ENCODE measurements at regions not wholly inside any gene's neighbourhood (a gene's known extent, or its start where the extent isn't known, plus 50 kb on each side); places are given as distances from the start of the nearest gene placed in this dataset.

DNA sequence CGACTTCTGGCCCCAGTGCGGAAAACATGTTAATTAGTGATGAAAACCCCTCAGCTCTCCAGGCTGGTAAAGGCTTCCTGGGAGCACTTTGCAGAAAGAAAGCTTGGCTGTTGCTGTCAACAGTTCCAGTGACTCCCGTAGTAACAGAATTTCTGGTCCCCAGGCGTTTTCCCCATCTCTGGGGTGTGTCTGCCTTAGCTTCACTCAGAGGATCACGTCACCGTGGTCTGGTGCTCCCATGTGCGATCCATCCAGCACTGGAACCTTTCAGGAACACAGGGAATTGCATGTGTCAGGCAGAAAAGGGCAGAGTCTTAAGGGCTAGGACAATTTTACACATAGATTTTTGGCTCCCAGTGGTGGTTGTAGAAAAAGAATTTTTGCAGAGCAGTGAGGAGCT lies 470.4 kb upstream of the USP24 start:
- BruUV-seq (replicated peaks), result no TSS peak
- in situ Hi-C loops (cut with HindIII; ENCODE audit: extremely low pct_ligation_motif_present, low pct_unique_long_range_greater_than_20kb) (no loop called here), intact Hi-C loops (cut with micrococcal nuclease; ENCODE audit: unreplicated experiment) (no loop called here)
- Histone ChIP-seq H3K27me3 (ENCODE audit: control insufficient read depth in 1 of 2, insufficient read depth in 2 of 2, low read length in 2 of 2) (peaks cover 0 to 2% of the 10 kb centered on the region in 2 experiments; a peak in 1 of 5 replicates), H3K27ac (ENCODE audit: extremely low read length, insufficient read depth, low read length) (no peak overlapping the region), H3K4me2 (ENCODE audit: low read depth, low read length) (no peak overlapping the region), H3K9me3 (ENCODE audit: low read length) (no peaks in the 10 kb centered on the region), H3K9ac (ENCODE audit: insufficient read depth, low read depth, low read length) (no peak overlapping the region), H3K4me1 (ENCODE audit: insufficient read depth, low read length) (no peaks in the 10 kb centered on the region), H2AFZ (ENCODE audit: low read length) (no peak overlapping the region), H3K4me3 (replicated peaks in 1 of 3; ENCODE audit: insufficient read depth in 1 of 3, low read depth in 2 of 3, low read length in 3 of 3) (no peak overlapping the region), H3K36me3 (replicated peaks in 1 of 2; ENCODE audit: control insufficient read depth in 1 of 2, insufficient read depth in 2 of 2, low read length in 2 of 2) (no peaks in the 10 kb centered on the region), H3K79me2 (ENCODE audit: insufficient read depth, low read length) (no peaks in the 10 kb centered on the region), H4K20me1 (ENCODE audit: insufficient read depth, low read length) (no peaks in the 10 kb centered on the region)
- DNase-seq (ENCODE audit: low spot score) (no peak), FAIRE-seq (no peak), ATAC-seq (no peak)
- CTCF ChIA-PET (ENCODE audit: low intra/inter-chr PET ratio, low total read pairs), result no interaction called here
- TF ChIP-seq ZNF17 (CRISPR knock-in tag; IDR thresholded peaks at IDR 0.05), result no peak
- no peak for TF ChIP-seq SMAD3 (CRISPR knock-in tag; IDR thresholded peaks at IDR 0.05)
- no peak for TF ChIP-seq SOX5 (CRISPR knock-in tag; IDR thresholded peaks at IDR 0.05; ENCODE audit: borderline replicate concordance)
- no peak for TF ChIP-seq SSRP1 (CRISPR knock-in tag; IDR thresholded peaks at IDR 0.05)
- TF ChIP-seq, protein P1, sequence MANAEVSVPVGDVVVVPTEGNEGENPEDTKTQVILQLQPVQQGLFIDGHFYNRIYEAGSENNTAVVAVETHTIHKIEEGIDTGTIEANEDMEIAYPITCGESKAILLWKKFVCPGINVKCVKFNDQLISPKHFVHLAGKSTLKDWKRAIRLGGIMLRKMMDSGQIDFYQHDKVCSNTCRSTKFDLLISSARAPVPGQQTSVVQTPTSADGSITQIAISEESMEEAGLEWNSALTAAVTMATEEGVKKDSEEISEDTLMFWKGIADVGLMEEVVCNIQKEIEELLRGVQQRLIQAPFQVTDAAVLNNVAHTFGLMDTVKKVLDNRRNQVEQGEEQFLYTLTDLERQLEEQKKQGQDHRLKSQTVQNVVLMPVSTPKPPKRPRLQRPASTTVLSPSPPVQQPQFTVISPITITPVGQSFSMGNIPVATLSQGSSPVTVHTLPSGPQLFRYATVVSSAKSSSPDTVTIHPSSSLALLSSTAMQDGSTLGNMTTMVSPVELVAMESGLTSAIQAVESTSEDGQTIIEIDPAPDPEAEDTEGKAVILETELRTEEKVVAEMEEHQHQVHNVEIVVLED (CRISPR knock-in tag; IDR thresholded peaks at IDR 0.05; ENCODE audit: borderline replicate concordance), result no peak
- no peak for TF ChIP-seq FOXO1 (CRISPR knock-in tag; IDR thresholded peaks at IDR 0.05)
- no peak for TF ChIP-seq ZBTB38 (CRISPR knock-in tag; IDR thresholded peaks at IDR 0.05)
- no peak for TF ChIP-seq STAG1 (CRISPR knock-in tag; IDR thresholded peaks at IDR 0.05)
- 69% methylated on average over 2 of the region's 7 CpGs for WGBS (ENCODE audit: low lambda C conversion rate)
- POLR2A ChIA-PET, result no interaction called here

DNA sequence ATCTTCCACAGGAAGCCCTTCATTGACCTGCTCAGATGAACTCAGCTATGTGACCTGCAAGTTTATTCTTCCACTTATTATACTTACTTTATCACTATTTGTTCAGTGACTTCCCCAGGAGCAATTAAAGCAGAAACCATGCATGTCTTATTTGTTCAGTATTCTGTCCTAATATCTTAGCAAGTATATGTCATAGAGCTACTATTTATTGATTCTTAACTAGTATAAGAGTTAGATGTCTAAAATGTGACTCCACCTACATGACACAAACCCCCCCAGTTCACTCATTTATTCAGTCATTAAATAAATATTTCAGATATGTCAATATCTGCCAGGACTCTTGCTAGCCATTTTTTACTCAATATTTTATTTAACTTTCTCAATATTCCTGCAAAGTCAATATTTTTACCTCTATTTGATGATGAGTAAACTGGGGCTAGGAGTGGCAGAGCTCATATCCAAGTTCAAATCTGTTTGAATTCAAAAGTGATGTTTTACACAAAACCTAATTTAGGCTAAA lies 469.0 kb upstream of the USP24 start:
- Histone ChIP-seq H3K4me3 (replicated peaks in 1 of 3; ENCODE audit: insufficient read depth in 1 of 3, low read depth in 2 of 3, low read length in 3 of 3) (no peak overlapping the region), H3K79me2 (ENCODE audit: insufficient read depth, low read length) (no peaks in the 10 kb centered on the region), H3K9ac (ENCODE audit: insufficient read depth, low read depth, low read length) (no peak overlapping the region), H3K27me3 (ENCODE audit: control insufficient read depth in 1 of 2, insufficient read depth in 2 of 2, low read length in 2 of 2) (peaks cover 0 to 2% of the 10 kb centered on the region in 2 experiments; a peak in 1 of 5 replicates), H3K27ac (ENCODE audit: extremely low read length, insufficient read depth, low read length) (no peak overlapping the region), H2AFZ (ENCODE audit: low read length) (no peak overlapping the region), H4K20me1 (ENCODE audit: insufficient read depth, low read length) (no peaks in the 10 kb centered on the region), H3K4me2 (ENCODE audit: low read depth, low read length) (no peak overlapping the region), H3K9me3 (ENCODE audit: low read length) (no peaks in the 10 kb centered on the region), H3K4me1 (ENCODE audit: insufficient read depth, low read length) (no peaks in the 10 kb centered on the region), H3K36me3 (replicated peaks in 1 of 2; ENCODE audit: control insufficient read depth in 1 of 2, insufficient read depth in 2 of 2, low read length in 2 of 2) (no peaks in the 10 kb centered on the region)
- CTCF ChIA-PET (ENCODE audit: low intra/inter-chr PET ratio, low total read pairs), result no interaction called here
- intact Hi-C loops (cut with micrococcal nuclease; ENCODE audit: unreplicated experiment) (no loop called here), in situ Hi-C loops (cut with HindIII; ENCODE audit: extremely low pct_ligation_motif_present, low pct_unique_long_range_greater_than_20kb) (no loop called here)
- no peak for FAIRE-seq
- no peak for DNase-seq (ENCODE audit: low spot score)
- POLR2A ChIA-PET, result no interaction called here
- BruUV-seq (replicated peaks), result no TSS peak
- no peak for ATAC-seq
- TF ChIP-seq, protein P2, sequence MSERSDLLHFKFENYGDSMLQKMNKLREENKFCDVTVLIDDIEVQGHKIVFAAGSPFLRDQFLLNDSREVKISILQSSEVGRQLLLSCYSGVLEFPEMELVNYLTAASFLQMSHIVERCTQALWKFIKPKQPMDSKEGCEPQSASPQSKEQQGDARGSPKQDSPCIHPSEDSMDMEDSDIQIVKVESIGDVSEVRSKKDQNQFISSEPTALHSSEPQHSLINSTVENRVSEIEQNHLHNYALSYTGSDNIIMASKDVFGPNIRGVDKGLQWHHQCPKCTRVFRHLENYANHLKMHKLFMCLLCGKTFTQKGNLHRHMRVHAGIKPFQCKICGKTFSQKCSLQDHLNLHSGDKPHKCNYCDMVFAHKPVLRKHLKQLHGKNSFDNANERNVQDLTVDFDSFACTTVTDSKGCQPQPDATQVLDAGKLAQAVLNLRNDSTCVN (CRISPR knock-in tag; IDR thresholded peaks at IDR 0.05; ENCODE audit: borderline replicate concordance), result no peak
- TF ChIP-seq, protein P3, sequence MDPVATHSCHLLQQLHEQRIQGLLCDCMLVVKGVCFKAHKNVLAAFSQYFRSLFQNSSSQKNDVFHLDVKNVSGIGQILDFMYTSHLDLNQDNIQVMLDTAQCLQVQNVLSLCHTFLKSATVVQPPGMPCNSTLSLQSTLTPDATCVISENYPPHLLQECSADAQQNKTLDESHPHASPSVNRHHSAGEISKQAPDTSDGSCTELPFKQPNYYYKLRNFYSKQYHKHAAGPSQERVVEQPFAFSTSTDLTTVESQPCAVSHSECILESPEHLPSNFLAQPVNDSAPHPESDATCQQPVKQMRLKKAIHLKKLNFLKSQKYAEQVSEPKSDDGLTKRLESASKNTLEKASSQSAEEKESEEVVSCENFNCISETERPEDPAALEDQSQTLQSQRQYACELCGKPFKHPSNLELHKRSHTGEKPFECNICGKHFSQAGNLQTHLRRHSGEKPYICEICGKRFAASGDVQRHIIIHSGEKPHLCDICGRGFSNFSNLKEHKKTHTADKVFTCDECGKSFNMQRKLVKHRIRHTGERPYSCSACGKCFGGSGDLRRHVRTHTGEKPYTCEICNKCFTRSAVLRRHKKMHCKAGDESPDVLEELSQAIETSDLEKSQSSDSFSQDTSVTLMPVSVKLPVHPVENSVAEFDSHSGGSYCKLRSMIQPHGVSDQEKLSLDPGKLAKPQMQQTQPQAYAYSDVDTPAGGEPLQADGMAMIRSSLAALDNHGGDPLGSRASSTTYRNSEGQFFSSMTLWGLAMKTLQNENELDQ (CRISPR knock-in tag; IDR thresholded peaks at IDR 0.05; ENCODE audit: borderline replicate concordance), result no peak
- TF ChIP-seq ATF1 (CRISPR knock-in tag; IDR thresholded peaks at IDR 0.05) (no peak), ZNF883 (CRISPR knock-in tag; IDR thresholded peaks at IDR 0.05; ENCODE audit: not compliant biosample characterization) (no peak)
- TF ChIP-seq, protein P4, sequence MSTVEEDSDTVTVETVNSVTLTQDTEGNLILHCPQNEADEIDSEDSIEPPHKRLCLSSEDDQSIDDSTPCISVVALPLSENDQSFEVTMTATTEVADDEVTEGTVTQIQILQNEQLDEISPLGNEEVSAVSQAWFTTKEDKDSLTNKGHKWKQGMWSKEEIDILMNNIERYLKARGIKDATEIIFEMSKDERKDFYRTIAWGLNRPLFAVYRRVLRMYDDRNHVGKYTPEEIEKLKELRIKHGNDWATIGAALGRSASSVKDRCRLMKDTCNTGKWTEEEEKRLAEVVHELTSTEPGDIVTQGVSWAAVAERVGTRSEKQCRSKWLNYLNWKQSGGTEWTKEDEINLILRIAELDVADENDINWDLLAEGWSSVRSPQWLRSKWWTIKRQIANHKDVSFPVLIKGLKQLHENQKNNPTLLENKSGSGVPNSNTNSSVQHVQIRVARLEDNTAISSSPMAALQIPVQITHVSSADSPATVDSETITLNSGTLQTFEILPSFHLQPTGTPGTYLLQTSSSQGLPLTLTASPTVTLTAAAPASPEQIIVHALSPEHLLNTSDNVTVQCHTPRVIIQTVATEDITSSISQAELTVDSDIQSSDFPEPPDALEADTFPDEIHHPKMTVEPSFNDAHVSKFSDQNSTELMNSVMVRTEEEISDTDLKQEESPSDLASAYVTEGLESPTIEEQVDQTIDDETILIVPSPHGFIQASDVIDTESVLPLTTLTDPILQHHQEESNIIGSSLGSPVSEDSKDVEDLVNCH (CRISPR knock-in tag; IDR thresholded peaks at IDR 0.05), result no peak
